ENCODE measurements at regions not wholly inside any gene's neighbourhood (a gene's known extent, or its start where the extent isn't known, plus 50 kb on each side); places are given as distances from the start of the nearest gene placed in this dataset.

GRCh38 chr6:163818719-163819118 lies 404.2 kb downstream of the QKI start:
- DNase-seq: no peak

DNA sequence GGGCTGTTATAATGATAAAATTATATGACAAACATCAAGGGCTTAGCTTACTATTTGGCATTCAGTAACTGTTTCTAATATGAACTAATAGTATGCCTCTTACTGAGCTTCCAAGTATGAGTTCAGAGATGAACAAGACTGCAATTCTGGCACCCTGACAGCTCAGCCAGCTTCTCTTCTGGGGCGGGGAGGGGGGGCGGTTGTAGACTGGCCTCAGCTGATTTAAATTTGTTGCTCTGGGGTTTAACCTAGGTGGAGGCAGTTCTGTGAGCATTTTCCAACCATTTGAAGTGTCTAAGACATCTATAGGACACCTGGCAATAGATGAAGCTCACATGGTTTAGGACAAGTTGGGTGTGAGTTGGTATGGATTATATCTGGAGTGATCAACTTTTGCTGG lies 401.9 kb downstream of the QKI start:
- no peak for DNase-seq

DNA sequence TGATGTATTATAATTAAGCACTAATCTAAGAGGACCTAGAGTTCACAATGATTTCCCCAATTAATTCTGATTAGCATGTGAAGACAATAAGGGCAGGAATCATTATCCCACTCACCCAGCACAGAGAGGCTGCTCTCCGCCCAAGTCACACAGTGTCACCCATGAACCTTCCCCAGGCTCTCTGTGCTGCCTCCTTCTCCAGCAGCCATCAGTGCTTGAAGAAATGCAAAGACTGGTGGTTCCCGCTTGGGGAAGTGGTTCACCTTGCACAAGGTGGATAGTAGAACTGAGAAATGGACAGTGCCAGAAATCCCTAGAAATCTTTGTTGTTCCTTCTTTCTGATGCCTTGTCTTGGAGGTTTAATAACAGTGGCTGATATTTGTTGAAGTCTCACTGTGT lies 401.3 kb downstream of the QKI start:
- DNase-seq: no peak

DNA sequence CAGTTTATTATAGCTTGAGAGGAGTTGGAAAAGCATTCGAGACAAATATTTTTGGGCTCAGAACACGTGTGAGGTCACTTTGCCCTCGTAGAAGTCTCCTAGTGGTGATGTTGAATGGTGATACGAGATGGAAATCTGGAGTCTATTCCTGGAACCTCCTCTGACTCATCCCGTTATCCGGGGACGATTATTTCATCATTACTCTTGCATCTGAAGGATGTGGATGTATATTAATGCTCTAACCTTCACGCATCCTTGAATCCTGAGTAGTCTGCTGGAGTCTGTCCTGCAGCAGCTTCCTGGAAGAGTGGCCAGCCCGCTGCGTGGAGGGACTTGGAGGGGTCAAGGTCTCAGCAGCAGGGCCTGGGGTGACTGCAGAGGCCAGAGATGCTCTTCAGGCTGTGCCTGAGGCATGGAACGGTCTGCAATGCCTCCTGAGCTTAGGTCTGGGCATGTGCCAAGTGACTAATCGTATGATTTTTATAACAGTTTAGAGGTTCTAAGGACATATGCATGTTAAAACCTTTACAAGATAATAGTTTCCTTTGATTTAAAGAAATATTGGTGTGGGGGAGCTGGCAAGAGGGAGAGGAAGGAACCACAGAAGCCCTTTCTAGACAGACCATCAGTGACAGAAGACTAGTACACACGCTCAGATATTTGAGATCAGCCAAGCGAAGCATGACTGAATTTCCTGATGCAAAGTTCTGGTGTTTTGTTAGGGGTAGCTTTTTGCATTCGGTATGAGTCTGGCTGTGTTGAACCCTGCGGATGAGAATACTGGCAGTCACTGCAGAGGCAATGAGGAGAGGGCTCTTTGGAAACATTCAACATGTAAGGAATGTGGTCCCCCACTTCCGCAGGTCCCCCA lies 400.2 kb downstream of the QKI start:
- DNase-seq: no peak

DNA sequence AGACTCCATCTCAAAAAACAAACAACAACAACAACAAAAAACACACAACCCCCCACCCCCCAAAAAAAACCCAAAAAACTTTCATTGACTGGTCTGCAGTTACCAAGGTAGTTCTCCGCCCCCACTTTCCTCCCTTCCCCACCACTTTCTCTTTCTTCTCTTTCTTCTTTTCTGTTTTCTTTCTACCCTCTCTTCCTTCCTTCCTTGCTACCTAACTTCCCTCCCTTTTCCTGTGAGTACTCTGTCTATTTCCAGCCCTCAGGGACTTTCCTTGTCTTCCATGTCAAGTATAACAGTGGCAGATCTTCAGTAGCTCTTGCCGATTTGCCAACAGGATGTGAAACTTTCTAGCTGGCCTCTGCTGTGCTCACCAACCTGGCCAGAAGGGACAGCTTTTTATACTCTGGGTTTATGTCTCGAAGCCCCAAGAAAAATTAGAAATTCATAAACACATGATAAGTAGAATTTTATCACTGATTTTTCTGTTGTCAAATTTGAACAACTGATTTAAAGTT lies 399.5 kb downstream of the QKI start:
- no peak for DNase-seq

- no peak for DNase-seq
These were observed 396.8 kb downstream of the QKI start for GRCh38 chr6:163811317-163811716.

GRCh38 chr6:163809364-163809763 lies 394.8 kb downstream of the QKI start:
- DNase-seq: no peak

GRCh38 chr6:163808871-163809270 lies 394.4 kb downstream of the QKI start:
- DNase-seq: no peak

GRCh38 chr6:163808231-163808630 lies 393.7 kb downstream of the QKI start:
- DNase-seq: no peak

GRCh38 chr6:163806755-163807499 lies 392.4 kb downstream of the QKI start:
- no peak for DNase-seq

- DNase-seq: no peak
These were observed 390.5 kb downstream of the QKI start for GRCh38 chr6:163804991-163805390.

- no peak for DNase-seq
These were observed 387.7 kb downstream of the QKI start for GRCh38 chr6:163802267-163802666.

DNA sequence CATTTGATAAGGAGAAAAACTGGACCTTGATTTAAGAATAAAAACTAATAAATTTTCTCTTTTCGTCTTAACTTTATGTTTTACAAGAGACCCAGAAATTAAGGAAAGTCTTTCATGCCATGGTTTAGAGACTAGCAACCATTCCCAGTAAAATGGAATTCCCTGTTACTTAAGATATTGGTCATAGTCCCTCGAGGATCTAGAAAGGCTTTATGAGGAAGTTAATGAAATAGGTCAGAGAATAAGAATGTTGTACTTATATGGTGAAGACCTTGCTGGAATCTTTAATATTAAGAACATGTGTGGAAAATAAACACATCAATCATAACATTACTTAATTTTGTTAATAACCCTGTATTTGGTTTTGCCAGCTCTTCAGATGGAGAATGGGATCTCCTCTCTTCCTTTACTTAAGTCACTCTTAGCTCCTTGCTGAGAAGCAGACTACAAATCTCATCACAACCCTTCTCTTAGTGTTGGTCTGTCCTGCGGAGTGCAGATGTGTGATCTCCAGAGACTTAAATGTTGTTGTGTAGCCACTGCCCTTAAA lies 382.9 kb downstream of the QKI start:
- DNase-seq: no peak

DNA sequence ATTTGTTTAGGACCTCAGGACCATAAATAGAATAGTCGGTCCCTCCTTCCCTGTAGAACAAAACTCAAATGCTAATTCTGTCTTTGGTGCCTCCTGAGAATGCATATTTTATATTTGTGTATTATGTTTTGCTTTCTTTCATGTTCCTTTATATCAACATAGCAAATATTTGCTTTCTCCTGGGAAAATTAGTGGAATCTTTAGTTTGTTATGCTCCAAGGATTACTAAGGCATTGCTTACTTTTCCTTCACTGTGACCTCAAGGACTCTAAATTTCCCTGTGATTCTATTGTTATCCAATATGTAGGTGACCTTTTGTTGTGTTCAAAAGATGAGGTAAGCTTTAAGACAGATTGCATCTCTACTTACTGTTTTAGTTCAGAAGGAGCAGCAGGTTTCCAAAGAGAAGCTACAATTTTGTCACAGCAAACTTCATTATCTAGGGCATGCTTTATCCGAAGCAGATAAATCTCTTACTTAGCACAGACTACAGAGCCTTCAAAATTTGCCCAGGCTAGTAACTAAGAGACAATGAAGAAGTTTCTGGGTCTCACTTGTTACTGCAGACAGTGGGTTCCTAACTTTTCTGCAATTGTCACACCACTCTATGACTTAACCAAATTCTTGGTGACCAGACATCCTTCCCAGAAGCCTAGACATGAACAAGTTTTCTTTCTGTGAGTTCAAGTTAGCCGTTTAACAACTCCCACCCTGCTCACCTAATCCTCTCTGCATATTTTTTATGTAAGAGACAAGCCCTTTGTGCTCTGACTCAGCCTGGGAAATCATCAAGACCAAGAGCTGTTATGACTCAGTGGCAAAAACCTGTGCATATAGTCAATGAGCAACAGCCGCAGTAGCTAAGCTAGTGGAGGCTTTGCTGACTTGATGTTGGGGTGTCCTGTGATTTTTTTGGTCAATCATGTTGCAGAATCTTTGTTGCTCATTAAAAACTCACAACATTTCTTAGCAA lies 378.8 kb downstream of the QKI start:
- DNase-seq: no peak

DNA sequence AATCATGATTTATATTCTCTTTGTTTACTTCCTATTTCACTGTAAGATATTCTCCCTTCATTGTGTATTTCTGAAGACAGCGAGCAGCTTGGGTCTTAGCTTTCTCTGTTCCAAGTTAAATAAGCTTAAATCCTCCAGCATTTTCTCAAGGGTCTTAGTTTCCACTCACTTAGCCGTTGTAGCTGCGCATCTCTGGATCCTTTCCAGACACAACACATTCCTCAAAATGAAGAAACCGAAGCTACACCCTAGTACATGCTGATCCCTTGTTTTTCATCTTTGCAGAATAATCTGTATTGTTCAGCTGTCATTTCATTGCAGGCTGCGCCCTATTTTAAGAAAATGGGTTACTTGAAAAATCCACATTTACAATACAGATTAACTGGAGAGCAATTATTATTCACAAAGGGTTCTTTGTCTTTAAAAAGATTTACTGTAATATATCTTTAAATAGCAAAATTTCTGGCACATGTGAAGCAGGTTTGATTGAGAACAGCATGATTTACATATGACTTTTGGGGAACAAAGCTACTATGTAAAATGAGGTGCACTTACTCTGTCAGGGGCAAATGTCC lies 375.8 kb downstream of the QKI start:
- DNase-seq: no peak

GRCh38 chr6:163789199-163789810 lies 374.8 kb downstream of the QKI start:
- no peak for DNase-seq

- no peak for DNase-seq
These were observed 372.6 kb downstream of the QKI start for GRCh38 chr6:163786995-163787671.

DNA sequence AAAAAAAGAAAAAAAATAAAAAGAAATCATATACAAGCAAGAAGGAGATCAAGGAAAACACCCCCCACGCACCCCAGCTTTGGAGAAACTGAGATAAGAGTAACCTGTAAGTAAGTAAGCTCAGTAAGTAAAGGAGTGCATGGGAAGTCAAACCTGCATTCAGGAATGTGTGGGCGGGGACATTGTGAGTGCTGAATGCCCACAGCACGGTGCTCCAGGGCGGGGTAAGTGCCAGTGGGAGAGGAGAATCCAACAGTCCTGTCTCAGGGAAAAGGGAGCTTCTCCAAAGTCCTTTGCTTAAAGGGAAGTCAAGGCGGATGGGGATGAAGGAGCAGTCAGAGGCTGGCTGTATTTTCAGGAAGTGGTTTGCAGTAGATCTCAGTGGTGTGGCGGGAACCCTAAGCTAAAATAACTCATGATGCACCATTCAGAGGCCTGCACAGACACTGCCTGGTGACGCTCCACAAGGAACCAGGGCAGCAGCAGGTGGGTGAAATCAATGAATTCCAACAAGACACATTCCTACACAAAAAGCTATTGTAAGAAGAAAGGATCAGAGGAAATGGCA lies 368.0 kb downstream of the QKI start:
- DNase-seq: no peak

GRCh38 chr6:163780994-163781393 lies 366.5 kb downstream of the QKI start:
- no peak for DNase-seq

- DNase-seq: no peak
These were observed 365.3 kb downstream of the QKI start for GRCh38 chr6:163779727-163780284.

All from central memory CD4-positive, alpha-beta T cell (primary cell).